ENCODE measurements at regions not wholly inside any gene's neighbourhood (a gene's known extent, or its start where the extent isn't known, plus 50 kb on each side); places are given as distances from the start of the nearest gene placed in this dataset.

- H3K4me1 ChIP-seq (ENCODE audit: insufficient read depth, low read length), result no peaks in the 10 kb centered on the region
- no peak overlapping the region for H2AK5ac ChIP-seq (ENCODE audit: insufficient read length, low read length)
- H3T11ph ChIP-seq (ENCODE audit: low read length), result no peak overlapping the region
- H4K8ac ChIP-seq (replicated peaks; ENCODE audit: insufficient read length, low read depth, low read length), result no peak overlapping the region
- no peaks in the 10 kb centered on the region for H3K79me1 ChIP-seq (ENCODE audit: insufficient read depth, low read depth, low read length, poor library complexity, severe bottlenecking)
- H3K9me3 ChIP-seq (ENCODE audit: control insufficient read depth, low read depth, low read length), result no peaks in the 10 kb centered on the region
- H4K91ac ChIP-seq (ENCODE audit: insufficient read length, low read depth, low read length), result no peak overlapping the region
- H2AFZ ChIP-seq (ENCODE audit: low read length), result no peak overlapping the region
- no peak for DNase-seq
- no peak overlapping the region for H3K9ac ChIP-seq (ENCODE audit: extremely low read depth, insufficient read length, low read length)
- no CpG with 5 or more reads among the region's 4 CpGs for WGBS (ENCODE audit: extremely low coverage, insufficient read length, low lambda C conversion rate)
- H3K36me3 Mint-ChIP-seq (ENCODE audit: insufficient read depth in 1 of 3, low read depth in 3 of 3), result peaks cover 0 to 5% (median 0%) of the 10 kb centered on the region in 3 experiments; a peak in 1 of 7 replicates
- H3K27me3 ChIP-seq (ENCODE audit: insufficient read depth, low read length), result no peaks in the 10 kb centered on the region
- no peak overlapping the region for H3K4ac ChIP-seq (ENCODE audit: low read depth, low read length)
- H4K5ac ChIP-seq (ENCODE audit: insufficient read length, low read depth, low read length), result no peak overlapping the region
- no peak overlapping the region for H3K56ac ChIP-seq (ENCODE audit: insufficient read length, low read depth, low read length)
- H3K9me3 Mint-ChIP-seq, result no peaks in the 10 kb centered on the region; a peak in 2 of 5 replicates
- H3K4me2 ChIP-seq (ENCODE audit: insufficient read depth, insufficient read length, low read length), result no peak overlapping the region
- H2BK20ac ChIP-seq (ENCODE audit: low read depth, low read length, poor library complexity, severe bottlenecking), result no peak overlapping the region
- H2BK120ac ChIP-seq (ENCODE audit: low read depth, low read length, poor library complexity, severe bottlenecking), result no peak overlapping the region
- no peaks in the 10 kb centered on the region for H4K20me1 ChIP-seq (ENCODE audit: control insufficient read depth, insufficient read depth, insufficient read length)
- no peak overlapping the region for H2BK12ac ChIP-seq (ENCODE audit: insufficient read length, low read depth, low read length)
- H3K4me1 Mint-ChIP-seq, result no peaks in the 10 kb centered on the region
- no peak overlapping the region for H3K27ac ChIP-seq (ENCODE audit: insufficient read length, low read depth, low read length)
- no peaks in the 10 kb centered on the region for H3K79me2 ChIP-seq (ENCODE audit: insufficient read depth, low read length)
- H3K18ac ChIP-seq (ENCODE audit: insufficient read length, low read depth, low read length), result no peak overlapping the region
- no peaks in the 10 kb centered on the region for H3K27me3 Mint-ChIP-seq (ENCODE audit: low read depth)
- H3K23me2 ChIP-seq (ENCODE audit: insufficient read length, low read depth, low read length, poor library complexity, severe bottlenecking), result no peaks in the 10 kb centered on the region
- no peak overlapping the region for H3K14ac ChIP-seq (ENCODE audit: insufficient read depth, low read length)
- no peak overlapping the region for H3K27ac Mint-ChIP-seq
- no peak overlapping the region for H2BK5ac ChIP-seq (ENCODE audit: insufficient read length, low read length)
- H2BK15ac ChIP-seq (ENCODE audit: low read depth, low read length), result no peak overlapping the region
- no peak overlapping the region for H3K23ac ChIP-seq (ENCODE audit: insufficient read length, low read depth, low read length)
- no peak overlapping the region for H3K4me3 Mint-ChIP-seq
- no peak for TF ChIP-seq CTCF (conservative IDR thresholded peaks at IDR 0.05)
Measured at GRCh38 chr15:81619002-81619401, 245.0 kb upstream of the TMC3 start.

Data from H9 (cell line).